Karpas-422 (cell line): ENCODE measurements at regions not wholly inside any gene's neighbourhood (a gene's known extent, or its start where the extent isn't known, plus 50 kb on each side); places are given as distances from the start of the nearest gene placed in this dataset.
"Not testable (repeated sequence)": the region's sequence is repeated elsewhere in the genome, so short reads cannot be mapped to it uniquely, and the experiment has no call there.

Experiments
- DNase-seq: peaks from one replicate; pipeline ENCODE4 v3.0.0-alpha.2; 2015
- H2AFZ ChIP-seq: fragments of 200-600 bp; sonication (generic); 2 replicates; pipeline ENCODE4 v1.6.1; 2014; ENCODE audit warnings: antibody characterized with exemption, low read length, mixed read lengths
- H3K27ac ChIP-seq: fragments of 200-600 bp; sonication (generic); 2 replicates; pipeline ENCODE4 v1.5.1; 2014; ENCODE audit warnings: mild to moderate bottlenecking, low read length, moderate library complexity
- H3K27me3 ChIP-seq: fragments of 200-600 bp; sonication (generic); 2 replicates; pipeline ENCODE4 v1.6.1; 2014; ENCODE audit warnings: low read length, mixed read lengths
- H3K36me3 ChIP-seq: fragments of 200-600 bp; sonication (generic); 2 replicates; pipeline ENCODE4 v1.6.1; 2014; ENCODE audit warnings: low read length, mixed read lengths; ENCODE audit not compliant: insufficient read depth
- H3K4me1 ChIP-seq: fragments of 200-600 bp; sonication (generic); 2 replicates; pipeline ENCODE4 v1.6.1; 2014; ENCODE audit warnings: mild to moderate bottlenecking, low read length, mixed read lengths
- H3K4me2 ChIP-seq: fragments of 200-600 bp; sonication (generic); 2 replicates; pipeline ENCODE4 v1.6.1; 2014; ENCODE audit warnings: low read length, low read depth, mild to moderate bottlenecking; ENCODE audit not compliant: poor library complexity, severe bottlenecking
- H3K4me3 ChIP-seq: fragments of 200-600 bp; sonication (generic); 2 replicates; pipeline ENCODE4 v1.5.1; 2014; ENCODE audit warnings: mild to moderate bottlenecking, antibody characterized with exemption, low read length, mixed read lengths
- H3K79me2 ChIP-seq: fragments of 200-600 bp; sonication (generic); 2 replicates; pipeline ENCODE4 v1.6.1; 2014; ENCODE audit warnings: mild to moderate bottlenecking, low read length, mixed read lengths
- H3K9ac ChIP-seq: fragments of 200-600 bp; sonication (generic); 2 replicates; pipeline ENCODE4 v1.6.0; 2014; ENCODE audit warnings: low read length
- H3K9me2 ChIP-seq: fragments of 200-600 bp; sonication (generic), shearing (Covaris generic); replicated peaks from 2 replicates; pipeline ENCODE4 v1.6.0; 2014; ENCODE audit warnings: mild to moderate bottlenecking, low read length, moderate library complexity; ENCODE audit not compliant: insufficient read depth
- H3K9me3 ChIP-seq: fragments of 300-700, 200-600 bp; sonication (generic); 2 replicates; pipeline ENCODE4 v1.6.1; 2014; ENCODE audit warnings: low read length, mixed read lengths
- H4K20me1 ChIP-seq: fragments of 200-600 bp; sonication (generic); 2 replicates; pipeline ENCODE4 v1.6.1; 2014; ENCODE audit warnings: mild to moderate bottlenecking, antibody characterized with exemption, low read length, low read depth; ENCODE audit not compliant: insufficient read depth

GRCh38 chr2:14778015-14778414 is 145.5 kb downstream of the LRATD1 start:
- H3K36me3 ChIP-seq = no peaks in the 10 kb centered on the region
- no peaks in the 10 kb centered on the region for H3K9me3 ChIP-seq
- H3K79me2 ChIP-seq = no peaks in the 10 kb centered on the region
- H3K27me3 ChIP-seq = no peaks in the 10 kb centered on the region
- H3K9ac ChIP-seq = no peak overlapping the region
- no peak overlapping the region for H2AFZ ChIP-seq
- no peak overlapping the region for H3K4me2 ChIP-seq
- H4K20me1 ChIP-seq = no peaks in the 10 kb centered on the region
- no peak overlapping the region for H3K4me3 ChIP-seq
- no peak overlapping the region for H3K27ac ChIP-seq
- no peaks in the 10 kb centered on the region for H3K4me1 ChIP-seq
- no peaks in the 10 kb centered on the region for H3K9me2 ChIP-seq
- no peak for DNase-seq

- DNase-seq = no peak
- no peaks in the 10 kb centered on the region for H3K9me2 ChIP-seq
- H3K4me2 ChIP-seq = no peak overlapping the region
- H4K20me1 ChIP-seq = no peaks in the 10 kb centered on the region
- H3K79me2 ChIP-seq = no peaks in the 10 kb centered on the region
- H3K36me3 ChIP-seq = no peaks in the 10 kb centered on the region
- H3K4me1 ChIP-seq = no peaks in the 10 kb centered on the region
- H2AFZ ChIP-seq = no peak overlapping the region
- no peak overlapping the region for H3K4me3 ChIP-seq
- no peak overlapping the region for H3K9ac ChIP-seq
- no peaks in the 10 kb centered on the region for H3K27me3 ChIP-seq
- no peaks in the 10 kb centered on the region for H3K9me3 ChIP-seq
- H3K27ac ChIP-seq = no peak overlapping the region
Measured at GRCh38 chr2:14779252-14779651, 146.7 kb downstream of the LRATD1 start.

GRCh38 chr2:14781142-14781541 is 148.6 kb downstream of the LRATD1 start:
- no peaks in the 10 kb centered on the region for H3K27me3 ChIP-seq
- no peaks in the 10 kb centered on the region for H3K9me3 ChIP-seq
- H2AFZ ChIP-seq = no peak overlapping the region
- H3K9me2 ChIP-seq = no peaks in the 10 kb centered on the region
- H4K20me1 ChIP-seq = no peaks in the 10 kb centered on the region
- H3K79me2 ChIP-seq = no peaks in the 10 kb centered on the region
- H3K36me3 ChIP-seq = no peaks in the 10 kb centered on the region
- no peak overlapping the region for H3K4me3 ChIP-seq
- DNase-seq = no peak
- H3K27ac ChIP-seq = no peak overlapping the region
- no peak overlapping the region for H3K9ac ChIP-seq
- no peaks in the 10 kb centered on the region for H3K4me1 ChIP-seq
- no peak overlapping the region for H3K4me2 ChIP-seq

- not testable (repeated sequence) for H3K27ac ChIP-seq, H3K4me3 ChIP-seq, H3K9me2 ChIP-seq, H3K4me2 ChIP-seq, H3K27me3 ChIP-seq, H2AFZ ChIP-seq, H4K20me1 ChIP-seq, H3K4me1 ChIP-seq, H3K9ac ChIP-seq, H3K36me3 ChIP-seq, H3K9me3 ChIP-seq, H3K79me2 ChIP-seq, DNase-seq
Measured at GRCh38 chr2:14788814-14789213, 156.3 kb downstream of the LRATD1 start.

GRCh38 chr2:14790041-14790640 is 157.6 kb downstream of the LRATD1 start:
- Histone ChIP-seq H2AFZ (no peak overlapping the region), H3K79me2 (no peaks in the 10 kb centered on the region), H3K9me2 (no peaks in the 10 kb centered on the region), H3K36me3 (no peaks in the 10 kb centered on the region), H3K27me3 (no peaks in the 10 kb centered on the region), H4K20me1 (no peaks in the 10 kb centered on the region), H3K9me3 (no peaks in the 10 kb centered on the region), H3K4me2 (no peak overlapping the region), H3K27ac (no peak overlapping the region), H3K4me1 (no peaks in the 10 kb centered on the region), H3K9ac (no peak overlapping the region), H3K4me3 (no peak overlapping the region)
- DNase-seq = no peak

GRCh38 chr2:14803994-14804393 is 171.5 kb downstream of the LRATD1 start:
- H3K27me3 ChIP-seq = no peaks in the 10 kb centered on the region
- H3K4me2 ChIP-seq = no peak overlapping the region

GRCh38 chr2:14804902-14805301 is 172.4 kb downstream of the LRATD1 start:
- Histone ChIP-seq H3K36me3 (no peaks in the 10 kb centered on the region), H3K4me1 (no peaks in the 10 kb centered on the region), H2AFZ (no peak overlapping the region), H3K79me2 (no peaks in the 10 kb centered on the region), H3K9me2 (no peaks in the 10 kb centered on the region), H3K27me3 (no peaks in the 10 kb centered on the region), H3K4me3 (no peak overlapping the region), H4K20me1 (no peaks in the 10 kb centered on the region), H3K27ac (no peak overlapping the region), H3K4me2 (no peak overlapping the region), H3K9ac (no peak overlapping the region), H3K9me3 (no peaks in the 10 kb centered on the region)
- DNase-seq = no peak

More at GRCh38 chr2:14803994-14804393, 171.5 kb downstream of the LRATD1 start:
- no peaks in the 10 kb centered on the region for H3K9me2 ChIP-seq
- H3K4me3 ChIP-seq = no peak overlapping the region
- no peaks in the 10 kb centered on the region for H3K4me1 ChIP-seq
- H3K9ac ChIP-seq = no peak overlapping the region
- no peak for DNase-seq
- no peak overlapping the region for H3K27ac ChIP-seq
- no peaks in the 10 kb centered on the region for H3K36me3 ChIP-seq
- H3K9me3 ChIP-seq = no peaks in the 10 kb centered on the region
- no peak overlapping the region for H2AFZ ChIP-seq
- no peaks in the 10 kb centered on the region for H3K79me2 ChIP-seq
- H4K20me1 ChIP-seq = no peaks in the 10 kb centered on the region

GRCh38 chr2:14806613-14807012 is 174.1 kb downstream of the LRATD1 start:
- Histone ChIP-seq H2AFZ (no peak overlapping the region), H3K27ac (no peak overlapping the region), H3K4me3 (no peak overlapping the region), H4K20me1 (no peaks in the 10 kb centered on the region), H3K79me2 (no peaks in the 10 kb centered on the region), H3K9me3 (no peaks in the 10 kb centered on the region), H3K4me2 (no peak overlapping the region), H3K36me3 (no peaks in the 10 kb centered on the region), H3K27me3 (no peaks in the 10 kb centered on the region), H3K4me1 (no peaks in the 10 kb centered on the region), H3K9me2 (no peaks in the 10 kb centered on the region), H3K9ac (no peak overlapping the region)
- no peak for DNase-seq

GRCh38 chr2:14815201-14815600 is 182.7 kb downstream of the LRATD1 start:
- H3K27me3 ChIP-seq = no peaks in the 10 kb centered on the region
- H3K9ac ChIP-seq = no peak overlapping the region
- H2AFZ ChIP-seq = no peak overlapping the region
- H3K36me3 ChIP-seq = no peaks in the 10 kb centered on the region
- no peak overlapping the region for H3K4me3 ChIP-seq
- DNase-seq = no peak
- H3K27ac ChIP-seq = no peak overlapping the region
- no peaks in the 10 kb centered on the region for H3K9me2 ChIP-seq
- H3K4me2 ChIP-seq = no peak overlapping the region
- H3K4me1 ChIP-seq = no peaks in the 10 kb centered on the region
- no peaks in the 10 kb centered on the region for H4K20me1 ChIP-seq
- H3K79me2 ChIP-seq = no peaks in the 10 kb centered on the region
- H3K9me3 ChIP-seq = no peaks in the 10 kb centered on the region
